ENCODE measurements at regions not wholly inside any gene's neighbourhood (a gene's known extent, or its start where the extent isn't known, plus 50 kb on each side); places are given as distances from the start of the nearest gene placed in this dataset.

DNA sequence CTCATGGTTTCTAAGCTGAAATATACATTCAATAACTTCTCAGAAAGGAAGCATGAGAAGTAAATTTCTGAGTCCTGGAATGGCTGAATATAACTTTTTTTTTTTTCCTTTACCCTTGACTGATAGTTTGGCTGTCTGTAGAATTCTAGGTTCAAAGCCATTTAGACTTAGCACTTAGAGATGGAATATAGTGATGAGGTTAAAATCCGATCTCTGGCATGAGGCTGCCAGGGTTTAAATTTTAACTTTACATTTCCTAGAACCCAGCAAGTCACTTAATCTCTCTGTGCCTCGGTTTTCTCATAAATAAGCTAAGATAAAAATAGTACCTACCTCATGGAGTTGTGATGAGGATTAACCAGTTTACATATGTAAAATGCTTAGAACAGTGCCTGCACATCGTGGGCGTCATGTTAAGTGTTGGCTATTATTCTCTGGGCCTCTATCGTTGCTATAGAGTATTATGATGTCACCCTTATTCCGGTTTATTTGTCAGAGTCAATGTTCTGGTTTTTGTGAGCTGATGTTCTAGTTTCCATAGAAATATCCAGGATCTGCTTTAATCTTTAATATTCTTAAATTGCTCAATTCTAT is 199.8 kb upstream of the TLE3 start:
- 81% methylated on average over 6 of the region's 6 CpGs for WGBS
- H3K36me3 ChIP-seq, result no peaks in the 10 kb centered on the region
- H3K4me3 ChIP-seq, result no peak overlapping the region
- no peak for TF ChIP-seq POLR2A (IDR thresholded peaks at IDR 0.05; ENCODE audit: low read depth)
- TF ChIP-seq, protein P1, sequence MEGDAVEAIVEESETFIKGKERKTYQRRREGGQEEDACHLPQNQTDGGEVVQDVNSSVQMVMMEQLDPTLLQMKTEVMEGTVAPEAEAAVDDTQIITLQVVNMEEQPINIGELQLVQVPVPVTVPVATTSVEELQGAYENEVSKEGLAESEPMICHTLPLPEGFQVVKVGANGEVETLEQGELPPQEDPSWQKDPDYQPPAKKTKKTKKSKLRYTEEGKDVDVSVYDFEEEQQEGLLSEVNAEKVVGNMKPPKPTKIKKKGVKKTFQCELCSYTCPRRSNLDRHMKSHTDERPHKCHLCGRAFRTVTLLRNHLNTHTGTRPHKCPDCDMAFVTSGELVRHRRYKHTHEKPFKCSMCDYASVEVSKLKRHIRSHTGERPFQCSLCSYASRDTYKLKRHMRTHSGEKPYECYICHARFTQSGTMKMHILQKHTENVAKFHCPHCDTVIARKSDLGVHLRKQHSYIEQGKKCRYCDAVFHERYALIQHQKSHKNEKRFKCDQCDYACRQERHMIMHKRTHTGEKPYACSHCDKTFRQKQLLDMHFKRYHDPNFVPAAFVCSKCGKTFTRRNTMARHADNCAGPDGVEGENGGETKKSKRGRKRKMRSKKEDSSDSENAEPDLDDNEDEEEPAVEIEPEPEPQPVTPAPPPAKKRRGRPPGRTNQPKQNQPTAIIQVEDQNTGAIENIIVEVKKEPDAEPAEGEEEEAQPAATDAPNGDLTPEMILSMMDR (IDR thresholded peaks at IDR 0.05), result no peak
- no peak for TF ChIP-seq EP300 (IDR thresholded peaks at IDR 0.05)
- TF ChIP-seq POLR2AphosphoS5 (IDR thresholded peaks at IDR 0.05), result no peak
- no peak overlapping the region for H3K27ac ChIP-seq (replicated peaks in 1 of 4)
- H3K4me1 ChIP-seq, result no peaks in the 10 kb centered on the region
- H3K9me3 ChIP-seq, result no peaks in the 10 kb centered on the region
- intact Hi-C loops (cut with DNase I), result no loop called here
- DNase-seq (ENCODE audit: extremely low spot score), result no peak
- H3K27me3 ChIP-seq, result no peaks in the 10 kb centered on the region

DNA sequence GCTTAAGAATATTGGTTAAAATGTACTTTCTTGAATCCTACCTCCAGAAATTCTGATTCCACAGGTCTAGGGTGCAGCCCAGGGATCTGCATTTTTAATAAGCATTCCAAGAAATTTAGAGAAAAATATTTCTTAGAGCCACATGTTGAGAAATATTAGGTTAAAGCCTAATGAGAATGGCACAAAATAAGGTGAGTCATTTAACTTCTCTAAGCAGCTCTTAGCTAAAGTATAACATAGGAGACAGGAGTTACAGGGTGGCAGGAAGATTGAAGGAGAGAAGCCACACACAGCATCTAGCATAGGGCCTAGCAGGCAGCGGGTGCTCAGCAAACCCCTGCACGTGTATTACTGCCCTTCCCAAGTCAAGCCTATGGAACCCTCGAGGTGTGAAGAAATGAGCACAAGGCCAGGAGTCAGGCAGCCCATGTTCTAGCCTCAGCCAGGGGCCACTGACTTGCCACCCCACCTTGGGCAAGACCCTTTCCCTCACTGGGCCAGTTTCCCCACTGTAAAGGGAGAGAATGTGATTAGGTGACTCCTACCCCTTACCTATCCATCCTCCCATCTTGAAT is 197.1 kb upstream of the TLE3 start:
- intact Hi-C loops (cut with DNase I), result no loop called here
- H3K4me1 ChIP-seq, result peaks cover 7 to 17% (median 11%) of the 10 kb centered on the region in 4 donors
- DNase-seq (ENCODE audit: extremely low spot score), result no peak
- TF ChIP-seq POLR2A (IDR thresholded peaks at IDR 0.05; ENCODE audit: low read depth) (no peak), EP300 (IDR thresholded peaks at IDR 0.05) (no peak), POLR2AphosphoS5 (IDR thresholded peaks at IDR 0.05) (no peak)
- TF ChIP-seq, protein P1 (IDR thresholded peaks at IDR 0.05), result no peak
- H3K36me3 ChIP-seq, result no peaks in the 10 kb centered on the region
- WGBS, result 100% methylated on average over 2 of the region's 3 CpGs
- no peak overlapping the region for H3K27ac ChIP-seq (replicated peaks in 1 of 4)
- H3K27me3 ChIP-seq, result no peaks in the 10 kb centered on the region
- no peaks in the 10 kb centered on the region for H3K9me3 ChIP-seq
- H3K4me3 ChIP-seq, result no peak overlapping the region

DNA sequence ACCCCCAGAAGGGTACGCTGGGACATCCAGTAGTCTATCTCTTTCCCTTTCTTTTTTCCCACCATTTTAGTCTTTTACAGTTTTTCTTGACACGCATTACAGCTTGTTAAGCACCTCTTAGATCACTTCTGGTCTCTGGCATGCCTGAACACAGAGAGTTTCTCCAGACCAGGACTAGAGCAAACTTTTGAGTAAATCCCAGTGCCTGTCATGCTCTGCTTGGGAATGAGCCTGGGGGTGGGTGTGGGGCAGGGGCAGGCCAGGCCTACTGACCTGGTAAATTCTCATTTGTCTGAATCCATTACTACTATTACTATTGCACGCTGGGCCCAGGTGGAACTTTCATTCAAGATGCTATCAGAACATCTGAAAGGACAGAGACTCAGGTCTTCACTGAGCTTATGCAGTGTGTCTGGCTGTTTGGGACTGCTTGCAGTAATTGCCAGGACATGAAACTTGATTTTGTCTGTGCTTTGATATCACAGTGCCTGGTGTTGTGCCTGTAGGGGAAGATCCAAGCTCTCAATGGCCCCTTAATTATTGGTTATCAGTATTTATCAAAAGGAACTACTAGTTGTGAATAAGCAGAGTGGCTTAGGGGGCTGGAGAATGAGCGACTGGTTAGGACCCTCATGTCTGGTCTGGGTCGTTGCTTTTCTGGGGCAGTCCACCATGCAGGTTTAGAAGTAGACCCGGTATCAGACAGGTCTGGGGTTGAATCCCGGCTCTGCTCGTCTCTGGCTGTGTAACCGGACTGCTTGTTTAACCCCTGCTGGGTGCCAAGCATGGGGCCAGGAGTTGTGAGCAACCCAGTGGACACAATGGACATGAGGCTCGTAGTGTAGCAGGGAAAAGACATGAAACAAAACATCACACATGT is 196.1 kb upstream of the TLE3 start:
- Histone ChIP-seq H3K36me3 (no peaks in the 10 kb centered on the region), H3K27ac (replicated peaks in 1 of 4) (no peak overlapping the region), H3K27me3 (no peaks in the 10 kb centered on the region), H3K9me3 (no peaks in the 10 kb centered on the region), H3K4me1 (peaks cover 12 to 25% (median 16%) of the 10 kb centered on the region in 4 donors), H3K4me3 (no peak overlapping the region)
- 91% methylated on average over 9 of the region's 10 CpGs for WGBS
- TF ChIP-seq POLR2AphosphoS5 (IDR thresholded peaks at IDR 0.05), result no peak
- no peak for TF ChIP-seq POLR2A (IDR thresholded peaks at IDR 0.05; ENCODE audit: low read depth)
- TF ChIP-seq EP300 (IDR thresholded peaks at IDR 0.05), result no peak
- TF ChIP-seq, protein P1 (IDR thresholded peaks at IDR 0.05), result no peak
- no peak for DNase-seq (ENCODE audit: extremely low spot score)
- intact Hi-C loops (cut with DNase I), result no loop called here

DNA sequence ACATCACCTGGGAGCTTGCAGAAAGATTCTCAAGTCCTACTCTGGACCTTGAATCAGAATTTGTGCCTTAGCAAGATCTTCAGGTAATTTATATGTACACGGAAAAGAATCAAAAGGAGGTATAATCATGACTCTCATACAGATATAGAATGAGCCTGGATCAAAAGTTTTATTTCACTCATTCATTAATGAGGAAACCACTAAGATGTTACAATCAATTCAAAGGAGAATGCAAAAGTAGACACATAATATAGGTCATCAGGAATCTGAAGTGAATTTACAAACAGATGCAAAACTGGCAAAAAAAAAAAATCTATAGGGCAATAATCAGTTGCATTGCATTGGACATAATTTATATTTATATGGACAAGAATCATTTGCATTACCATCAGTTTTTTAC is 195.4 kb upstream of the TLE3 start:
- H3K9me3 ChIP-seq, result no peaks in the 10 kb centered on the region
- TF ChIP-seq, protein P1 (IDR thresholded peaks at IDR 0.05), result no peak
- H3K36me3 ChIP-seq, result no peaks in the 10 kb centered on the region
- intact Hi-C loops (cut with DNase I), result no loop called here
- WGBS, result 95% methylated on average over 1 of the region's 1 CpG
- DNase-seq (ENCODE audit: extremely low spot score), result no peak
- H3K27ac ChIP-seq (replicated peaks in 1 of 4), result no peak overlapping the region
- peaks cover 12 to 25% (median 16%) of the 10 kb centered on the region in 4 donors for H3K4me1 ChIP-seq
- H3K27me3 ChIP-seq, result no peaks in the 10 kb centered on the region
- H3K4me3 ChIP-seq, result no peak overlapping the region
